IMR-90 (cell line): ENCODE measurements at regions not wholly inside any gene's neighbourhood (a gene's known extent, or its start where the extent isn't known, plus 50 kb on each side); places are given as distances from the start of the nearest gene placed in this dataset.

Experiments
- ATAC-seq: fragments of 200-7000 bp; cut with Tn5 transposase; 2 replicates; pipeline ENCODE4 v1.9.1; 2020; ENCODE audit warnings: low read depth, mild to moderate bottlenecking, moderate library complexity
- BruUV-seq: library from RNA; stranded (reverse); fragments of 400-500 nt; replicated peaks from 2 replicates; lab custom pipeline; 2021; lab: Mats Ljungman, UMichigan
- CTCF ChIA-PET: fragments of 300-600 bp; formaldehyde crosslinking; extraction: SDS; loops from one replicate; lab custom pipeline; 2021; ENCODE audit warnings: antibody characterized with exemption; lab: Yijun Ruan, JAX
- POLR2A ChIA-PET: fragments of 300-600 bp; sonication (Branson Sonifier 250); formaldehyde crosslinking; loops from one replicate; lab custom pipeline; 2022; ENCODE audit warnings: antibody characterized with exemption; ENCODE audit not compliant: unreplicated experiment; lab: Charles Lee
- DNase-seq: peaks from one replicate; pipeline ENCODE4 v3.0.0; 2013
- H2AFZ ChIP-seq: replicated peaks from 2 replicates; pipeline ENCODE3; 2013; ENCODE audit warnings: low read length, mild to moderate bottlenecking; ENCODE audit not compliant: poor library complexity
- H2AK5ac ChIP-seq: 2 replicates; pipeline ENCODE4 v1.6.1; 2013; ENCODE audit warnings: low read depth, low read length, inconsistent platforms
- H2AK9ac ChIP-seq: replicated peaks from 2 replicates; pipeline ENCODE3; 2013; ENCODE audit warnings: mild to moderate bottlenecking, low read depth, low read length, moderate library complexity; ENCODE audit not compliant: poor library complexity
- H2BK120ac ChIP-seq: 2 replicates; pipeline ENCODE4 v1.6.1; 2013; ENCODE audit warnings: low read depth, low read length, inconsistent platforms
- H2BK15ac ChIP-seq: 3 replicates; pipeline ENCODE4 v1.6.1; 2013; ENCODE audit warnings: low read depth, low read length, inconsistent platforms
- H2BK20ac ChIP-seq: 2 replicates; pipeline ENCODE4 v1.6.1; 2013; ENCODE audit warnings: low read depth, mild to moderate bottlenecking, inconsistent platforms, low read length, moderate library complexity
- H2BK5ac ChIP-seq: 2 replicates; pipeline ENCODE4 v1.6.1; 2013; ENCODE audit warnings: mild to moderate bottlenecking, low read depth, low read length, inconsistent platforms; ENCODE audit not compliant: poor library complexity, severe bottlenecking
- H3K14ac ChIP-seq: replicated peaks from 2 replicates; pipeline ENCODE4 v1.6.1; 2013; ENCODE audit warnings: low read depth, low read length, inconsistent platforms
- H3K18ac ChIP-seq: 2 replicates; pipeline ENCODE4 v1.6.1; 2013; ENCODE audit warnings: low read depth, low read length, control low read depth
- H3K23ac ChIP-seq: 2 replicates; pipeline ENCODE4 v1.6.1; 2013; ENCODE audit warnings: low read depth, low read length, inconsistent platforms
- H3K27ac ChIP-seq: 2 replicates; pipeline ENCODE4 v1.5.1; 2013; ENCODE audit warnings: mild to moderate bottlenecking, control low read depth, low read length; ENCODE audit not compliant: insufficient read depth
- H3K27me3 ChIP-seq: 2 replicates; pipeline ENCODE4 v1.6.1; 2013; ENCODE audit warnings: low read length; ENCODE audit not compliant: control insufficient read depth, insufficient read depth
- H3K36me3 ChIP-seq: 2 replicates; pipeline ENCODE4 v1.6.1; 2013; ENCODE audit warnings: low read length, mixed read lengths; ENCODE audit not compliant: control insufficient read depth, insufficient read depth
- H3K4ac ChIP-seq: 2 replicates; pipeline ENCODE4 v1.6.1; 2013; ENCODE audit warnings: low read depth, low read length, inconsistent platforms
- H3K4me1 ChIP-seq: 2 replicates; pipeline ENCODE4 v1.6.1; 2013; ENCODE audit warnings: low read length, mixed read lengths; ENCODE audit not compliant: control insufficient read depth, insufficient read depth
- H3K4me2 ChIP-seq: 2 replicates; pipeline ENCODE4 v1.6.1; 2013; ENCODE audit warnings: low read depth, mild to moderate bottlenecking, control low read depth, low read length, moderate library complexity
- H3K4me3 ChIP-seq: 2 replicates; pipeline ENCODE4 v1.5.1; 2013; ENCODE audit warnings: low read depth, mild to moderate bottlenecking, control low read depth, low read length, moderate library complexity; ENCODE audit not compliant: insufficient read depth
- H3K56ac ChIP-seq: 2 replicates; pipeline ENCODE4 v1.6.1; 2013; ENCODE audit warnings: low read length, inconsistent platforms; ENCODE audit not compliant: insufficient read depth; ENCODE audit errors: extremely low read depth
- H3K79me1 ChIP-seq, 2 experiments: 2 replicates each; pipeline ENCODE4 v1.6.1; 2013; ENCODE audit warnings: low read length in 2 of 2, inconsistent platforms in 1 of 2, low read depth in 1 of 2
- H3K9ac ChIP-seq: 2 replicates; pipeline ENCODE4 v1.6.1; 2013; ENCODE audit warnings: low read depth, low read length, control low read depth
- H3K9me1 ChIP-seq: 2 replicates; pipeline ENCODE4 v1.6.1; 2013; ENCODE audit warnings: low read length, inconsistent platforms; ENCODE audit not compliant: insufficient read depth
- H3K9me3 ChIP-seq: 2 replicates; pipeline ENCODE4 v1.6.1; 2013; ENCODE audit warnings: low read length; ENCODE audit not compliant: control insufficient read depth, insufficient read depth
- H4K20me1 ChIP-seq: 2 replicates; pipeline ENCODE4 v1.6.1; 2013; ENCODE audit warnings: low read length, inconsistent platforms; ENCODE audit not compliant: insufficient read depth
- H4K5ac ChIP-seq: 2 replicates; pipeline ENCODE4 v1.6.1; 2013; ENCODE audit warnings: mild to moderate bottlenecking, low read depth, low read length, control low read depth
- H4K8ac ChIP-seq, 2 experiments: 2 replicates each; pipeline ENCODE4 v1.6.1; 2013; ENCODE audit warnings: low read depth in 2 of 2, low read length in 2 of 2, control low read depth in 1 of 2, inconsistent platforms in 1 of 2
- H4K91ac ChIP-seq: 2 replicates; pipeline ENCODE4 v1.6.1; 2013; ENCODE audit warnings: low read depth, low read length, inconsistent platforms; ENCODE audit not compliant: insufficient read depth
- BHLHE40 ChIP-seq: fragments of 150-350 bp; IDR thresholded peaks from 2 replicates; pipeline ENCODE4 v1.6.1; 2016; ENCODE audit warnings: mild to moderate bottlenecking, low read depth, low read length
- CEBPB ChIP-seq: IDR thresholded peaks from 2 replicates; pipeline ENCODE4 v1.6.1; 2012; ENCODE audit warnings: low read depth, low read length, improper control_type of control experiment
- CHD1 ChIP-seq: IDR thresholded peaks from 2 replicates; pipeline ENCODE4 v1.6.1; 2012; ENCODE audit warnings: low read depth, low read length, improper control_type of control experiment
- POLR2A ChIP-seq: IDR thresholded peaks from 2 replicates; pipeline ENCODE4 v1.6.1; 2012; ENCODE audit warnings: mild to moderate bottlenecking, low read depth, low read length
- RCOR1 ChIP-seq: IDR thresholded peaks from 2 replicates; pipeline ENCODE4 v1.6.1; 2012; ENCODE audit warnings: mild to moderate bottlenecking, low read length, improper control_type of control experiment; ENCODE audit not compliant: insufficient replicate concordance
- WGBS, 2 experiments: methylation state at CpG; one replicate each; pipeline versions ENCODE4 v1.1.5 to v1.1.7; 2013; ENCODE audit warnings: missing lambda C conversion rate in 2 of 2; ENCODE audit not compliant: insufficient read length in 1 of 2; ENCODE audit errors: extremely low coverage in 2 of 2; 5-methylcytosine and 5-hydroxymethylcytosine counted together
- dilution Hi-C: fragments of 300-500 bp; cut with HindIII; formaldehyde crosslinking; loops from one replicate; pipeline ENCODE4 v1.14.3; 2018; ENCODE audit warnings: low sequenced_read_pairs; ENCODE audit not compliant: unreplicated experiment
- in situ Hi-C: fragments of 300-500 bp; cut with MboI; formaldehyde crosslinking; loops from 3 replicates; pipeline ENCODE4 v1.14.3; 2019; ENCODE audit warnings: low sequenced_read_pairs, inconsistent platforms, mixed read lengths
- intact Hi-C: fragments of 100-400 bp; cut with micrococcal nuclease; formaldehyde crosslinking; loops from 2 replicates; pipeline ENCODE4 v1.10.0; 2022

DNA sequence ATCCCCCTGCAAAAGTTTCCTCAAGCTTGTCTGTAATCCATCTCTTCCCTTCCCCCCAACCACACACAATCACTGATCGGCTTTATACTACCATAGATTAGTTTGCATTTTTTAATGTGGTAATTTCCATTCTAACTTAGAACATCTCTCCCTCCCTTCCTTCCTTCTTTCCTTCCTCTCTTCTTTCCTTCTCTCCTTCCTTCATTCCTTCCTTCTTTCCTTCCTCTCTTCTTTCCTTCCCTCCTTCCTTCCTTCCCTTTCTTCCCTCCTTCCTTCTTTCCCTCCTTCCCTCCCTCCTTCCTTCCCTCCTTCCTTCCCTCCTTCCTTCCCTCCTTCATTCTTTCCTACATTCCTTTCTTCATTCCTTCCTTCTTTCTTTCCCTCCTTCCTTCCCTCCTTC is 166.2 kb upstream of the MSX2 start:
- no TSS peak for BruUV-seq
- H3K56ac ChIP-seq = no peak overlapping the region
- no peak for ATAC-seq
- H3K14ac ChIP-seq = 0 out of 2 replicates have a peak overlapping the region, but pooled peaks have one; percentile 14
- peak overlapping the region; percentile 97 for H3K18ac ChIP-seq
- H4K20me1 ChIP-seq = no peaks in the 10 kb centered on the region
- H2BK15ac ChIP-seq = peak overlapping the region; percentile 54; the same call in 1 of the 3 replicates
- no peak for DNase-seq
- POLR2A ChIA-PET = no interaction called here
- H4K8ac ChIP-seq = peak overlapping the region; percentile 78 to 85; a peak in 1 of 4 replicates
- H3K4me3 ChIP-seq = no peak overlapping the region
- peak overlapping the region; percentile 95 for H2BK120ac ChIP-seq
- no peak overlapping the region for H3K23ac ChIP-seq
- TF ChIP-seq BHLHE40 (no peak), POLR2A (no peak), CHD1 (no peak), CEBPB (no peak), RCOR1 (no peak)
- peak overlapping the region; percentile 68 for H4K91ac ChIP-seq
- peak overlapping the region; percentile 93; the same call in 1 of the 2 replicates for H3K27ac ChIP-seq
- no peak overlapping the region for H2AFZ ChIP-seq
- WGBS, 2 experiments = no CpG with 5 or more reads among the region's 1 CpG
- H3K27me3 ChIP-seq = no peaks in the 10 kb centered on the region
- H3K4me1 ChIP-seq = peaks cover 10% of the 10 kb centered on the region
- no peaks in the 10 kb centered on the region for H3K9me1 ChIP-seq
- dilution Hi-C loops (no loop called here), in situ Hi-C loops (no loop called here), intact Hi-C loops (loop anchor here (2.0 kb wide), 1 partner anchor 25 kb away; no protein-coding TSS in a partner anchor)
- H2AK9ac ChIP-seq = no peak overlapping the region
- no peaks in the 10 kb centered on the region for H3K36me3 ChIP-seq
- H4K5ac ChIP-seq = peak overlapping the region; percentile 10; the same call in 1 of the 2 replicates
- peak overlapping the region; percentile 89 for H2BK5ac ChIP-seq
- no peak overlapping the region for H3K4me2 ChIP-seq
- H2BK20ac ChIP-seq = peak overlapping the region; percentile 42
- CTCF ChIA-PET = no interaction called here
- H3K79me1 ChIP-seq = no peaks in the 10 kb centered on the region
- H3K9me3 ChIP-seq = no peaks in the 10 kb centered on the region
- peak overlapping the region; percentile 96 for H2AK5ac ChIP-seq
- no peak overlapping the region for H3K9ac ChIP-seq
- peak overlapping the region; percentile 97 for H3K4ac ChIP-seq
